Myocyte (in vitro differentiated cells): ENCODE measurements at regions not wholly inside any gene's neighbourhood (a gene's known extent, or its start where the extent isn't known, plus 50 kb on each side); places are given as distances from the start of the nearest gene placed in this dataset.

Experiments
- DNase-seq: peaks from one replicate; pipeline ENCODE4 v3.0.0-alpha.2; 2012; ENCODE audit warnings: low read depth

DNA sequence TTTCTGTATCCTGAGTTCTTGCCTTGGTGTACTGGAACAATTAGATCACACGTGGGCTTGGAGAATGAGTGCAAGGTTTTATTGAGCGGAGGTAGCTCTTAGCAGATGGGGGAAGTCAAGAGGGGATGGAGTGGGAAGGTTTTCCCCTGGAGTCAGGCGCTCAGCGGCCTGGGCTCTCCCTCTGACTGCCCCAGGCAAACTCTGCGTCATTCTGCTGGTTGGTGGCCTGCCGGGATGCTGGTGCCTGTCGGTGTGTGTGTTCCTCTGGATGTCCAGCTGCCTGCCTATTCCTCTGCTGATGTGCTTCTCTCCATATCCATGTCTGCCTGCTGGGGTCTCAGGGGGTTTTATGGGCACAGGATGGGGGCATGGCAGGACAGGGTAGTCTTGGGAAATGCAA is 111.0 kb downstream of the TRIB2 start:
- DNase-seq, result no peak

- no peak for DNase-seq
Measured at GRCh38 chr2:12828980-12829379, 112.2 kb downstream of the TRIB2 start.

DNA sequence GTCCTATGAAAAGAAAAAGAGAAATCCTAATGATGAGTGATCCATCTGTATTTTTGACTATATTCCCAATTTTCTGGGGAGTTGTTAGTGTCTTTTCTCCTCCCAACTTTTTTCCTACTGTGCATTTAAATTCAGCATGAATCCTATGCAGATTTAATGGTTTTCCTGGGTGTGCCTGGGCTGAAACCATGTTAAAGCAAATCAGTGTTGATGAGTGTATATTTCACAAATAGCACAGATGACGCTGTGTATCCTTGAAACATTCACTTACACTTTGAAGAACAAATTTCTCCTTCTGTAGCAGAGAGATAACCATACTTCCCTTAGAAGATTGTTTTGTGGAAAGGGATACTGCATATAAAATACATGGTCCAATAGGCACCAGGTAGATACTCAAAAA is 114.3 kb downstream of the TRIB2 start:
- no peak for DNase-seq

GRCh38 chr2:12834239-12834638 is 117.5 kb downstream of the TRIB2 start:
- peak; percentile 8 for DNase-seq

DNA sequence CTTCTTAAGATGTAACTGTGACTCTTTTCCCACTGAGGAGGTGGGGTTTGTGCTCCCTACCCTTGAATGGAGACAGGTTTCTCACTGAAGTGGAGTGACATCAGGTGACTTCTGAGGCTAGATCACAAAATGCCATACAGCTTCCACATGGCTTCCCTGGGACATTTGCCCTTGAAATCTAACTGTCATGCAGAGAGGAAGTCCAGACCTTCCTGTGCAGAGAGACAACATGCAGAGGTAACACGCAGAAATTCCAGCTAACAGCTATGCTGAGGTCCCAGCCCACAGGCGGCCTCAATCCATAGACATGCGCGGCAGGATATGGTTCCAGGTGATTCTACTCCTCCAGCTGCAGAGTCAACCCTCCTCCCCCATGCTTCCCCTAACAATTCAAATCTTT is 119.0 kb downstream of the TRIB2 start:
- no peak for DNase-seq

DNA sequence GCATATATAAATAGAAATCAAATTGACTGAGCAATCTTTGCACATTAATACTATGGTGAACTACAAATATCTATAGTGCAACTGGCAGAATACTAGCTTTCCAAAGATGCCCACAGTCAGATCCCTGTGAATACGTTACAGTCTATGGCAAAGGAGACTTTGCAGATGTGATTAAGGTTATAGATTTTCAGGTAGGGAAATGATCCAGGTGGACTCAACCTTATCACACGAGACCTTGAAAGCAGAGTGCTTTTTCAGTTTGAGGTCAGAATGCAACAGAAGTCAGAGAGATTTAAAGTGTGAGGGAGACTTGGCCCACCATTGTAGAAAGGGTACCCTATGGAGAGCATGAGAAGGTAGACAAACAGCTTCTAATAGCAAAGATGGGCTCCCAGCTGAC is 122.6 kb downstream of the TRIB2 start:
- DNase-seq, result no peak

DNA sequence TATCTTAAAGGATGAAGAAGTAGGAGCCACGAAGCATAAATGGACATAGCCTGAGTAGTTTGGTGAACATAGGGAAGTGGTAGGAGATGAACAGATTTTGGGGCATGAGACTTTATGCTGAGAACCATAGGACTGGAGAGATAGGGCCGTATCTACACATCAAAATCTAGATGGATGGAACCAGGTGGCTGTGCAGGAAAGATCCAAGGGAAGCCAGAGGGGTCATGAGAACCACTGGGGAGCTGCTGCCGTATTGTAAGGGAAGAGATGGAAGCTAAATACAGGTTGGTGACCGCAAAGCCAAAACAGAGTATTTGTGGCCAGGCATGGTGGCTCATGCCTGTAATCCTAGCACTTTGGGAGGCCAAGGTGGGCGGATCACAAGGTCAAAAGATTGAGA is 124.3 kb downstream of the TRIB2 start:
- no peak for DNase-seq

GRCh38 chr2:12842917-12843316 is 126.2 kb downstream of the TRIB2 start:
- DNase-seq, result no peak

DNA sequence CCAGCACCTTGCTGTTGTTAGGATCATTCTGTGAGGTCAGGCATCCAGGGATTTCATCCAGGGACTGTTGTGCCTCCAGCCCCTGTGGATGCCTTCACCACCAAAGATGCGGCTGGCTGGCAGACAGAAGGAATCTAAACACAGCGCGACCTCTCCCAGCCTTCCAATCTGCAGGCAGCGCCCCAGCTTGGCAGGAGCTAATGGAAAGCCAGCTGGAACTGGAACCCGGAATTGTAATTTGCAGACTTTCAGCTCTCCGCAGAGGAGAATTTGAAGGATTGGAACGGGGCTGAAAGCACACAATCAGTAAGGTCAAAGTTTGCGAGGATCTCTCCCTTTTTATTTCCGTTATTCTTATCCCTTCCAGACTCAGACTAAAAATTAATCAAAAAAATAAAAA is 127.8 kb downstream of the TRIB2 start:
- no peak for DNase-seq

GRCh38 chr2:12847694-12848575 is 131.2 kb downstream of the TRIB2 start:
- no peak for DNase-seq

GRCh38 chr2:12852135-12852534 is 135.4 kb downstream of the TRIB2 start:
- DNase-seq, result no peak

- no peak for DNase-seq
Measured at GRCh38 chr2:12854001-12854530, 137.3 kb downstream of the TRIB2 start.

- DNase-seq, result no peak
Measured at GRCh38 chr2:12855508-12855907, 138.8 kb downstream of the TRIB2 start.

DNA sequence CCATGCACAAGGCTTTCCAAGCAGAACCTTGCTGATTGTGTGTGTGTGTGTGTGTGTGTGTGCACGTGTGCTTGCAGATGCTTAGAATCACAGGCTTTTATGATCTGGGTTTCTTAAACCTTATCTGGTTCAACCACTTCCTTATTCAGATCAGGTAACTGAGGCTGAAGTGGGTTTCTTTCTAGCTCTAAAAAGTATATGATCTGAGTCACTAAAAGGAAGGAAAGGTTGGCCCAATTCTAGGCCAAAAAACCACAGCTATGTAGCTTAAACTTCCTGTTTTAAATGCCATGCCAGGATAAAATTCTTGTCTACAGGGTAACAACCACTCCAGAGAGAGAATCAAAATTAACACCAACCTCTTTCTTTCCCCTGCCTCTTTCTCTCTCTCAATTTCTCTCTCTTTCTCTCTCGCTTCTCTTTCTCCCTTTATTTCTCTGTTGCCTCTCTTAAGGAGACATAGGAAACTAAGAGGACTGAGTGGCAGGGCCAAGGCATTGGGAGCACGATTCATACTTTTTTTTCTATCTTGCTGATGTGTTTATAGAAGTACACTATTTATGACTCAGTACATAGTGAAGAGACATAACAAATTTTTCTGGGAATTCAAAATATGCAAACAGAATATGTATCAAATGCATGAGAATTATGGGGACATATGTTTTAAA is 140.3 kb downstream of the TRIB2 start:
- peak; percentile 38 for DNase-seq

GRCh38 chr2:12857891-12858290 is 141.2 kb downstream of the TRIB2 start:
- no peak for DNase-seq

DNA sequence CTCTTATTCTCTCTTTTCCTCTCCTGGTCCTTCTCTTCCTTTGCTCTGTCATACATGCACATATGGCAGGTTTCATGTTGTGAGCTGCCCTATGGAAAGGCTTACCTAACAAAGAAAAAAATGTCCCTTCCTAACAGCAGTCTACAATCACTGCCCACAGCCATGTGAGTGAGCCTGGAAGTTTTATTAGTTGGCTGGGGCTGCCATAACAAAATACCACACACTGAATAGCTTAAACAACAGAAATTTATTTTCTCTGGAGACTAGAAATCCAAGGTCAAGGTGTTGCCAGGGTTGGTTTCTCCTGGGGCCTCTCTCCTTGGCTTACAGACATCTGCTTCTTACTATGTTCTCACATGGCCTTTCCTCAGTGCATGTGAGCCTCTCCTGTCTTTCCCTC is 142.1 kb downstream of the TRIB2 start:
- no peak for DNase-seq

GRCh38 chr2:12861344-12861930 is 144.7 kb downstream of the TRIB2 start:
- peak; percentile 19 for DNase-seq

DNA sequence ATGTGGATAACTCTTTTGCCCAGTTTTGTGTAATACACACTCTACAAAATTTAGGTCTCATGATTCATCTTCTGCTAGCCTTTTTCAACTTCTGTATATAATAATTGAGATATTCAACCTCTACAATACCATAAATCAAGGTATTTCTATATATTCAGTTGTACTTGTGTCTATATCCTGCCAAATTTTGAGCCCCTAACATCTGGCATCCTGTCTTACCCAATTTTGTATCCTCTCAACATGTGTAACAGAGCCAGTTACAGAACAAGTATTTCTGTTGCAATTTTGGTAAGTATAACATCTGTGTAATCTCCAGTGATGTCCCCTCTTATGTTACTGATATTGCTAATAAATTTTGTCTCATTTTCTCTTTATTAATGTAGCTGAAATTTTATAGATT is 145.8 kb downstream of the TRIB2 start:
- DNase-seq, result no peak

DNA sequence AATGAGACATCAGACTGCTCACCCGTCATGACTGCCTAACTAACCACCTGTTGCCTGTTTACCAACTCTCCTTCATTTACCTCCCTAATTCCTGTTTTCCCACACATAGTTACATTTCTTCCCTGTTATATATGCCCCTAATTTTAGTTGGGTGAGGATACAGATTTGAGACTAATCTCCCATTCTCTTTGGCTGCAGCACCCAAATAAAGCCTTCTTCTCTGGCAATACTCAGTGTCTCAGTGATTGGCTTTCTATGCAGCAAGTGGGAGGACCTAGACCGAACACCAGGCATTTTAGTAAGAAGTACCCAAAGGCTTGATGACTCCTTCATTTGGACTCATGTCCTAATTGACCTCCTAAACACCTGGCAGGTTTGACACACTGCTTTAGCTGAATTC is 147.2 kb downstream of the TRIB2 start:
- no peak for DNase-seq

- DNase-seq, result no peak
Measured at GRCh38 chr2:12867631-12868287, 151.0 kb downstream of the TRIB2 start.

- no peak for DNase-seq
Measured at GRCh38 chr2:12870692-12871091, 154.0 kb downstream of the TRIB2 start.
